HUES6 (cell line): ENCODE measurements at regions not wholly inside any gene's neighbourhood (a gene's known extent, or its start where the extent isn't known, plus 50 kb on each side); places are given as distances from the start of the nearest gene placed in this dataset.

ENCODE experiments used
- H3K27ac ChIP-seq: 2 replicates; pipeline ENCODE4 v1.7.0; 2013; ENCODE audit warnings: low read depth, mild to moderate bottlenecking, low read length, inconsistent platforms
- H3K27me3 ChIP-seq: 2 replicates; pipeline ENCODE4 v1.6.1; 2013; ENCODE audit warnings: low read length; ENCODE audit not compliant: control insufficient read depth, insufficient read depth
- H3K36me3 ChIP-seq: 2 replicates; pipeline ENCODE4 v1.6.1; 2013; ENCODE audit warnings: low read length; ENCODE audit not compliant: control insufficient read depth, insufficient read depth
- H3K4me1 ChIP-seq: 2 replicates; pipeline ENCODE4 v1.6.1; 2013; ENCODE audit warnings: low read length; ENCODE audit not compliant: control insufficient read depth, insufficient read depth
- H3K4me3 ChIP-seq: 2 replicates; pipeline ENCODE4 v1.5.1; 2013; ENCODE audit warnings: low read depth, low read length
- H3K9ac ChIP-seq: one replicate; pipeline ENCODE4 v1.6.1; 2013; ENCODE audit warnings: mild to moderate bottlenecking, low read length
- H3K9me3 ChIP-seq: 2 replicates; pipeline ENCODE4 v1.6.1; 2013; ENCODE audit warnings: low read depth, low read length; ENCODE audit not compliant: control insufficient read depth, insufficient read depth

DNA sequence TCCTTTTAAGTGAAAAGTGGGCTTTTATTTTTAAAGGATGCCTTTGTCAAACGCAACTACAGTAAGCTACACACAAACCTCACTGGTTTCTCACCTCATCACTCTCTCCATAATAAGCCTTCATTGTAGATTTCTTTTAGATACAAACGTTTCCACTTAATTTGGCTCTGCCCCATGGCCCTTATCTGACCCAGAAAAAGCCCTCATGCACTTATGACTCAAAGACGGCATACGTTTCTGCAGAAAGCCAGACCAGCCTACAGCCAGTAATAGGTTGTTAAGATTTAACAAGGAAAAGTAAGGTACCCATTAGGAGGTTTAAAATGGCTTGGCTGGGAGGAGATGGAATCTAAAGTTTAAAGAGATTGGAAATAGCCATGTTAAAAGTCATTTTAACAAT, 914.6 kb upstream of the INTU start:
- Histone ChIP-seq H3K4me1 (peaks cover 12% of the 10 kb centered on the region), H3K36me3 (no peaks in the 10 kb centered on the region), H3K4me3 (no peak overlapping the region), H3K9me3 (peaks cover 3% of the 10 kb centered on the region; the same call in 1 of the 2 replicates), H3K27me3 (no peaks in the 10 kb centered on the region), H3K9ac (no peak overlapping the region), H3K27ac (no peak overlapping the region)

DNA sequence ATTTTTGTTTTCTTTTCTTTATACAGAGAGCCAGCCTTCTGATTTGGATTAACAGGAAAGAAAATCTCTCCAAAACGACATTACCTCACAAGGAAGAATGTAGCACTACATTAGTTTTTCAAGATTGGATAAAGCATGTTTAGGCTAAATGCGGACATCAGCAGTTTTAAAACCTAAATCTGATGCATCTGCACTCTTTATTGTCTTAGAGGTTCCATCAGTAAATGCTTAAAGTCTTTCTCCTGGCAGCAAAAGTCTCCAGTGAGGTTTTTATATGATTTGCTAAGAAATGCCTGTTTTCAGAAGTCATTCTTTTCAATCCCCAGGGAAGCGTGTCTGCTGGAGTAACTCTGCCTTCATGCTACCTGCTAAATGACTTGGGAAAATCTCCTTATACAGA, 912.9 kb upstream of the INTU start:
- no peak overlapping the region for H3K9ac ChIP-seq
- H3K4me1 ChIP-seq, result peaks cover 10% of the 10 kb centered on the region
- H3K36me3 ChIP-seq, result no peaks in the 10 kb centered on the region

DNA sequence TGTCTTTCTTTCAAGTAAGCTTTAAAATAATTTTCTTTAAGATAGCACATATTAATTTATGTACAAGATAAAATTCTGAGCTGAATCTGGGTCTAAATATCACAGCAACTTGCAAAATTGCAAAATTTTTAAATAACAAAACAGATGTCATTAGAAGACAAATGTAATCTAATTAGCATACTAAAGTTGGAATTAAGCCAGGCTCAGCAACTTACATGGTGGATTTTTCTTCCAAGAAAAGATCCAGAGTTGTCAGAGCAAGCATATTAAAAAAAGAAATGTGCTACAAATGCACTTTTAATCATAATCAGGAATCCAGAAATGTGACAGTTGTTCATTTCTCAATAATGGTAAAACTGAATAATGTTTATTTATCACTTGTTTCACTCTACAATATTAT, 906.9 kb upstream of the INTU start:
- Histone ChIP-seq H3K36me3 (no peaks in the 10 kb centered on the region), H3K9ac (no peak overlapping the region), H3K4me1 (peaks cover 14% of the 10 kb centered on the region; the same call in 1 of the 2 replicates), H3K9me3 (no peaks in the 10 kb centered on the region), H3K27me3 (no peaks in the 10 kb centered on the region), H3K4me3 (no peak overlapping the region), H3K27ac (no peak overlapping the region)

More for the DNA sequence above, 912.9 kb upstream of the INTU start:
- no peaks in the 10 kb centered on the region for H3K27me3 ChIP-seq
- no peak overlapping the region for H3K27ac ChIP-seq
- H3K4me3 ChIP-seq, result no peak overlapping the region
- H3K9me3 ChIP-seq, result peaks cover 3% of the 10 kb centered on the region; the same call in 1 of the 2 replicates

DNA sequence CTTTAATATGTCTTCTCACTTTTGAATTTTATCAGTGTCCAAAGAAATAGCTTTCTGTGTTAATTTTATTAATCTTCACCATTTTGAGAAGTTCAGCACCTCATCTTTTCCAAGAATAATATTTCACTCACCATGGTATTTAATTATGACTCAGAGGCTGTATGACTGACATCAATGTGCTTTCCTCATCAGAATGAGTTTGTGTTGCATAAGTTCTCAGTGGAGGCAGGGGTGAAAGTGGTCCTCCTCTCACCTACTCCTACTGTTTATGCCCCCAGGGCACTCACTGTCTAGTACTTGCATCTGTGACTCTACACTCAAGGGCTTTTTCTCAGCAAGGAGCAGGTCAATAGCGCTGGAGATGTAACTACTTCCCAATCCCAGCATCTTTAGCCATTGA, 905.3 kb upstream of the INTU start:
- Histone ChIP-seq H3K27ac (no peak overlapping the region), H3K4me3 (no peak overlapping the region), H3K9me3 (no peaks in the 10 kb centered on the region), H3K9ac (no peak overlapping the region), H3K4me1 (peaks cover 14% of the 10 kb centered on the region; the same call in 1 of the 2 replicates), H3K36me3 (no peaks in the 10 kb centered on the region), H3K27me3 (no peaks in the 10 kb centered on the region)

DNA sequence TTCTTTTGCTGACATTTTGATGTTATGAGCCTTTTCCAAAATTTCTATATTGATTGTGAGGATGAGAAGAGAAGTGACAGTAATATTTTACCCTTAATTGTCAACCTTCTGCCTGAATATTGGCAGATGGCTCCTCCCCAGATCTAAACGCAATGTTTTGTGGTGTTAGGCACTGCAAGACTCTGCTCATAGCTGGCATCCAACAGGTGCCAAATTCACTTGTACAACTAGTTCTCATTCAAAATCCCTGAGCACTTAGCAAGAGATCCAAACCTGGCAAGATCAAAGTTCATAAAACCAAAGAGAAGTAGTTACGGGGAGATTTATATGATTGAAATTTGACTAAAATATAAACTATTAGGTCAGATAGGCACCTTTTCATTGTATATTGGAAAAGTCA, 901.7 kb upstream of the INTU start:
- Histone ChIP-seq H3K36me3 (no peaks in the 10 kb centered on the region), H3K4me3 (no peak overlapping the region), H3K4me1 (peaks cover 7% of the 10 kb centered on the region; the same call in 1 of the 2 replicates), H3K9ac (no peak overlapping the region), H3K27ac (no peak overlapping the region), H3K27me3 (no peaks in the 10 kb centered on the region), H3K9me3 (no peaks in the 10 kb centered on the region)

DNA sequence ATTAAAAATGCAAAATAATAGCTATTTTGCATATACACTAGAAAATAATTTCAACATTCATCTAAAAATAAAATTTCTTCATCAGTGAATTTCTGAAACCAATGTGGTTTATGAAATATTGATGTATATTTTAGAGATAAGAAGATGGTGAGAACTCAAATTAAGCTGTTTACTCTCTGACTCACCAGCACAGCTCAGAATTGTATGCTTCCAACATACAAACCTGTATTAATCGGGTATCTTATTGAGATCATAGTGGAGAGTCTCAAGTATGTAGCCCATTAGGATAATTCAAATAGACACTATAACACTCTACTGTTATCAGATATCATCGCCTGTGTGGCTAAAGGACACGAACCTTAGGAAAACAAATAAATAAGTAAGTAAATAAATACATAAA, 899.5 kb upstream of the INTU start:
- Histone ChIP-seq H3K4me3 (no peak overlapping the region), H3K27ac (no peak overlapping the region), H3K9ac (no peak overlapping the region), H3K36me3 (no peaks in the 10 kb centered on the region), H3K9me3 (no peaks in the 10 kb centered on the region), H3K4me1 (no peaks in the 10 kb centered on the region), H3K27me3 (no peaks in the 10 kb centered on the region)

DNA sequence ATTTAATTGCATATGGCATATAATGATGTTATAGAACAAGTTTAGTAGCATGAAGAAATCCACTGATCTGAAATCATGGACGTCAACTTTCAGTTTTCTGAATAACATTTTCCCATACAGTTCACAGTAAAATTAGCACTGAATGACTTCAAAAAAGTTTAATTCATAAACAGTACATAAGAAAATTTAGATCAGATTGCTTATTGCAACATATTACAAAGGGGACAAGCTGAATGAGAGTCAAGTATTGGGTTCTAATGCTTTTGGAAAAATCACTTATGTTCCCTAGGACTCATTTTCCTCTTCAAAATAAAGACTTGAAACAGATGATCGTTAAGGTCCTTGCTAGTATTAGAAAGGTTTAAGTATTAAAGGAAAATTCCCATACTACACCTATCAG, 898.3 kb upstream of the INTU start:
- no peak overlapping the region for H3K4me3 ChIP-seq
- no peaks in the 10 kb centered on the region for H3K4me1 ChIP-seq
- H3K36me3 ChIP-seq, result no peaks in the 10 kb centered on the region
- no peak overlapping the region for H3K9ac ChIP-seq
- no peaks in the 10 kb centered on the region for H3K9me3 ChIP-seq
- H3K27ac ChIP-seq, result no peak overlapping the region
- no peaks in the 10 kb centered on the region for H3K27me3 ChIP-seq

DNA sequence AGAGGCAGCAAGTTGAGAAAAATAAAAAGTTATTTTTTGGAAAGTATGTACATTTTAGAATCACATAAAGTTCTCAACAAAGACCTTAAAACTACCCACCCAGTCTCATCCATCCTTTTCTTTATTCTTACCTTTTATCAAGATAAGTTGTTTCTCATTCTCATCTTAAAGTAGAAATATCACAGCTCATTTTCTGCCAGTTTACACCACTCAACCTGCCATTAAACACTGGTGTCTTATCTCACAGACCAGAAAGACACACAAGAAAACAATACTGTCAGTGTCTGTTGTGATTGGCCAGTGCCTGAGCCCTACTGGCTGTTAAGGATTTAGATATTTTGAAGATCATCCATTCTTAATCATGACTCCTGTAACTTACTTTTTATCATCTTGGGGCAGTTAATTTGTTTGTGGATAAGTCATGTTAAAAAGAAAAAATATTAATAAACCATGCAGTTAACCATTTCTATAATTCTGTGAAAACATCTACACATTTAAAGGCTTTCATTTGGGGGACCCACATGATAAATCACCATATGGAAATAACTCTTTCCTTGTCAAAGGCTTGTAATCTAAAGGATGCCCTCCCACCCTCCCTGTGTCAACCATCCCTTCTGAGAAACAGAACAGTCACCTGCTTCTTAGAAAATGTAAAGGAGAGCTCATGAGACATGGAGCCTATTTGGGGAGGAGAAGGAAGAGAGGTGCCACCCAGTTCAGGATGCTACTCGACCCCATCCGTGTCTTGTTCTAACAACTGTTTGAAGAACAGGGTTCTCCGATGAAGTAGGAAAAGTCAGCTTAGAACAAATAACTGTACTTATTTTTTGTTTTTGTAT, 897.2 kb upstream of the INTU start:
- Histone ChIP-seq H3K36me3 (no peaks in the 10 kb centered on the region), H3K27me3 (no peaks in the 10 kb centered on the region)

DNA sequence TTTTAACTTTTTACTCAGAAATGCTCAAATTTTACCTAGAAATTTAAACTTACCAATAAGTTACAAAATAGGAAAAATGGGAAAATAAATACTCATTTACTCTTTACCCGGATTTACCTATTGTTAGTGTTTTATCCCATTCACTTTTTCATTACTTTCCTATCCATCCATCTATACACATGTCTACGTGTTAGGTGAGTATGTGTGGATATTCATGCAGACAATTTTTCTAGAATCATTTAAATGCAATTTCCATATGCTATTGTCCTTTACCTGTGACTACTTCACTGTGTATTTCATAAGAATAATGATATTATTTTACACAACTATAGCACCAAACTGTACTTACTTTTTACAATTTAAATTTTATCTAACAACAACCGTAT, 896.6 kb upstream of the INTU start:
- Histone ChIP-seq H3K9me3 (no peaks in the 10 kb centered on the region), H3K4me3 (no peak overlapping the region), H3K27me3 (no peaks in the 10 kb centered on the region), H3K4me1 (no peaks in the 10 kb centered on the region), H3K27ac (no peak overlapping the region), H3K36me3 (no peaks in the 10 kb centered on the region), H3K9ac (no peak overlapping the region)

More for the DNA sequence above, 897.2 kb upstream of the INTU start:
- H3K4me3 ChIP-seq, result no peak overlapping the region
- no peaks in the 10 kb centered on the region for H3K4me1 ChIP-seq
- no peak overlapping the region for H3K9ac ChIP-seq
- H3K27ac ChIP-seq, result no peak overlapping the region
- H3K9me3 ChIP-seq, result no peaks in the 10 kb centered on the region

DNA sequence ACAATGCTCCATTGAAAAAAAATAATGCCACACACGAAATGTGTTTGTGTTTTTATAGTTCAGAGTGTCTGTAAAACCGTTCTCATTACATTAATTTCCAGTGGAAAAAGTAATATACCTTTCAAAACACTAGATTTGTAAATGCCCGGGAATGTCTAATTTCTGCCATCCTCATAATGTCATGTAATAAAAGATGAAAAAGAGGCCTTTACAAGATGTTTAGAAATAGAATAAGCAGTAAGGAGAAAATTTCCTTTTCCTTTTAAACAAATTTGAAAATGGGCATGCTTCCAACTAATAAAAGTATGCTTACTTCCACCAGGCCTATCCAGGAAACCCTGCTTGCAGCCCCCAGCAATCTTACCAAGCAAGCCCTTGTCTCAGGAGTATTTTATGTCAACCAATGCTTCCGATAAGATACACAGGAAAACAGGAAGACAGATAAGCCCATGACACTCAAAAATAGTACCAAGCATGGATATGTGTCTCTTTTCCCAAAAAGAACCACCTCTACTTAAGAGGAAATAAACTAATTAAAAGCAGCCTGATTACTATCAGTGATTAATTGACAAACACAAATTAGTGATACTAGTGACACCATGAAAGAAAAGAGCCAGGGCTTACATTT, 894.7 kb upstream of the INTU start:
- Histone ChIP-seq H3K4me1 (no peaks in the 10 kb centered on the region), H3K9ac (no peak overlapping the region)

DNA sequence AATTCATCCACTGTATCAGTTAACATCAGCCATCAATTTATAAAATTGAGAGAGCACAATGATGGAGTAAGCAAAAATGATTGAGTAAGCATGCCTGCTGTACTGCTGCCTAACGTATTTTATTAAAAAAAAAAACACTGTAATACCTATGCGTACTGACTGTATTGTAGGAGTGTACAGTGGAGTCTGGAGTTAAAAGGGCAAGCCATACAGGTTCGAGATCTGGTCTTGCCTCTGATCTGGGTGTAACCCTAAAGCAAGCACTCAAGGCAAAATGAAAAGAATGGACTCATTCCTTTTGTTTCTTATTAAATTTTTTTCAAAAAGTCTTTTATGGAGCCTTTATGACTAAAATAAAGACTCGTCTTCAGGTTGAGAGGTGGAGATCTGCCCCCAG, 894.2 kb upstream of the INTU start:
- H3K9ac ChIP-seq, result no peak overlapping the region
- H3K27me3 ChIP-seq, result no peaks in the 10 kb centered on the region
- H3K9me3 ChIP-seq, result no peaks in the 10 kb centered on the region
- no peak overlapping the region for H3K4me3 ChIP-seq
- no peaks in the 10 kb centered on the region for H3K36me3 ChIP-seq
- no peak overlapping the region for H3K27ac ChIP-seq
- no peaks in the 10 kb centered on the region for H3K4me1 ChIP-seq

More for the DNA sequence above, 894.7 kb upstream of the INTU start:
- Histone ChIP-seq H3K9me3 (no peaks in the 10 kb centered on the region), H3K27me3 (no peaks in the 10 kb centered on the region), H3K27ac (no peak overlapping the region), H3K4me3 (no peak overlapping the region), H3K36me3 (no peaks in the 10 kb centered on the region)
